ENCODE measurements at regions not wholly inside any gene's neighbourhood (a gene's known extent, or its start where the extent isn't known, plus 50 kb on each side); places are given as distances from the start of the nearest gene placed in this dataset.

DNA sequence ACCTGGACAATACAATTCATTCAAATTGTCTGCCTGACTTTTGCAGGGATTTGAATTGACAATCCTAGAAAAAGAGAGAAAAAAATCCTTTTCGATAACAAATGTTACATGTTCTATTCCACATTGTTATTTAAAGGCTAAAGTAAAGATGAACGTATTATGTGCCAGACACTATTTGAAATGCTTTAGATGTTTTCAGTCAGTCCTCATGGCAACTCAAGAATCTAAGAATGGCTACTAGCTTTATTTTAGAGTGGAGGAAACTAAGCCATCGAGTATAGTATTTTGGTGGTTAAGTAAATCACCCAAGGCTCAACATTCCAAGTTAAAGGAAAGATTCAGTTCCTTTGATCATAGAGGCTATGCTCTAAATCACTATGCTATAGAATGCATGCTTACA, 558.6 kb upstream of the MAN1A1 start:
- no peak for TF ChIP-seq POLR2A (IDR thresholded peaks at IDR 0.05)
- TF ChIP-seq, protein P1, sequence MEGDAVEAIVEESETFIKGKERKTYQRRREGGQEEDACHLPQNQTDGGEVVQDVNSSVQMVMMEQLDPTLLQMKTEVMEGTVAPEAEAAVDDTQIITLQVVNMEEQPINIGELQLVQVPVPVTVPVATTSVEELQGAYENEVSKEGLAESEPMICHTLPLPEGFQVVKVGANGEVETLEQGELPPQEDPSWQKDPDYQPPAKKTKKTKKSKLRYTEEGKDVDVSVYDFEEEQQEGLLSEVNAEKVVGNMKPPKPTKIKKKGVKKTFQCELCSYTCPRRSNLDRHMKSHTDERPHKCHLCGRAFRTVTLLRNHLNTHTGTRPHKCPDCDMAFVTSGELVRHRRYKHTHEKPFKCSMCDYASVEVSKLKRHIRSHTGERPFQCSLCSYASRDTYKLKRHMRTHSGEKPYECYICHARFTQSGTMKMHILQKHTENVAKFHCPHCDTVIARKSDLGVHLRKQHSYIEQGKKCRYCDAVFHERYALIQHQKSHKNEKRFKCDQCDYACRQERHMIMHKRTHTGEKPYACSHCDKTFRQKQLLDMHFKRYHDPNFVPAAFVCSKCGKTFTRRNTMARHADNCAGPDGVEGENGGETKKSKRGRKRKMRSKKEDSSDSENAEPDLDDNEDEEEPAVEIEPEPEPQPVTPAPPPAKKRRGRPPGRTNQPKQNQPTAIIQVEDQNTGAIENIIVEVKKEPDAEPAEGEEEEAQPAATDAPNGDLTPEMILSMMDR (IDR thresholded peaks at IDR 0.05) = no peak

Measured in lower leg skin (tissue), 3 donors.